ENCODE measurements at regions not wholly inside any gene's neighbourhood (a gene's known extent, or its start where the extent isn't known, plus 50 kb on each side); places are given as distances from the start of the nearest gene placed in this dataset.

DNA sequence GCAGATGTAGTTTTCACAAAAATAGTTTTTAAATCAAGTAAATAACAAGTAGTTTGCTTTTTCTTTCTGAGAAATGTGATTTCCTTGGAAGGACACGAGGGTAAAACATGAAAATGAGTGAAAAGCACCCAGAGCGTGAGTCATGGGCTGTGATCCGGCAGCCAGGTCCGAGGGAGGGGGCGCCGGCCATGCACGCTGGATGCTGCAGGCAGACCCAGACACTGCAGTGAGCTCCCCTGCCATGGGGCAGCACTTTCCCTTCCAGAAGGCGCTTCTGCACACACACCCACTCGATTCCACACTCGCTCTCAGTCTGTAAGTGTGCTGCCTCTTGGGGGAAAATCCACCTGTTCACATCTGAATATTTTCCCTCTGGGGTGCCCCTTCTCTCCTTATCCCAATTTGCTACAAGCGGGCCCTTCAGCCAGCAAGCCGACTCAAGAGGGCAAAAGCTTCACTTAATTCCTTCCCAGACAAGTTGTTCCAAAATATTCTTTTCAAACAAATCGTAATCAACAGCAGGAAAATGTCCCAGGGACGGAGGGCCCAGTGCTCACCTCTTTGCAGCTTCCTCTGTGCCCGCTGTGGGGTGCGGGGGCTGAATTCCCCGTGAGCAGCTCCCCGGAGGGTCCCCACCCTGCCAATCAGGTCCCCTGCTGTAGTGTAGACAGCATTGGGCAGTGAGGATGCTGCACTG lies 87.0 kb upstream of the ID2 start:
- no peak for DNase-seq
- H3K4me3 ChIP-seq (replicated peaks in 1 of 3), result no peak overlapping the region
- intact Hi-C loops (cut with DNase I), result no loop called here
- no peaks in the 10 kb centered on the region for H3K9me3 ChIP-seq
- TF ChIP-seq, protein P1, sequence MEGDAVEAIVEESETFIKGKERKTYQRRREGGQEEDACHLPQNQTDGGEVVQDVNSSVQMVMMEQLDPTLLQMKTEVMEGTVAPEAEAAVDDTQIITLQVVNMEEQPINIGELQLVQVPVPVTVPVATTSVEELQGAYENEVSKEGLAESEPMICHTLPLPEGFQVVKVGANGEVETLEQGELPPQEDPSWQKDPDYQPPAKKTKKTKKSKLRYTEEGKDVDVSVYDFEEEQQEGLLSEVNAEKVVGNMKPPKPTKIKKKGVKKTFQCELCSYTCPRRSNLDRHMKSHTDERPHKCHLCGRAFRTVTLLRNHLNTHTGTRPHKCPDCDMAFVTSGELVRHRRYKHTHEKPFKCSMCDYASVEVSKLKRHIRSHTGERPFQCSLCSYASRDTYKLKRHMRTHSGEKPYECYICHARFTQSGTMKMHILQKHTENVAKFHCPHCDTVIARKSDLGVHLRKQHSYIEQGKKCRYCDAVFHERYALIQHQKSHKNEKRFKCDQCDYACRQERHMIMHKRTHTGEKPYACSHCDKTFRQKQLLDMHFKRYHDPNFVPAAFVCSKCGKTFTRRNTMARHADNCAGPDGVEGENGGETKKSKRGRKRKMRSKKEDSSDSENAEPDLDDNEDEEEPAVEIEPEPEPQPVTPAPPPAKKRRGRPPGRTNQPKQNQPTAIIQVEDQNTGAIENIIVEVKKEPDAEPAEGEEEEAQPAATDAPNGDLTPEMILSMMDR (IDR thresholded peaks at IDR 0.05), result no peak
- TF ChIP-seq POLR2A (IDR thresholded peaks at IDR 0.05), result no peak
- H3K27me3 ChIP-seq, result no peaks in the 10 kb centered on the region
- no peaks in the 10 kb centered on the region for H3K36me3 ChIP-seq
- H3K4me1 ChIP-seq, result peaks cover 0 to 10% of the 10 kb centered on the region in 2 donors
- WGBS, 2 donors, result 76 to 78% methylated on average over 18 of the region's 18 CpGs
- H3K27ac ChIP-seq, result no peak overlapping the region

DNA sequence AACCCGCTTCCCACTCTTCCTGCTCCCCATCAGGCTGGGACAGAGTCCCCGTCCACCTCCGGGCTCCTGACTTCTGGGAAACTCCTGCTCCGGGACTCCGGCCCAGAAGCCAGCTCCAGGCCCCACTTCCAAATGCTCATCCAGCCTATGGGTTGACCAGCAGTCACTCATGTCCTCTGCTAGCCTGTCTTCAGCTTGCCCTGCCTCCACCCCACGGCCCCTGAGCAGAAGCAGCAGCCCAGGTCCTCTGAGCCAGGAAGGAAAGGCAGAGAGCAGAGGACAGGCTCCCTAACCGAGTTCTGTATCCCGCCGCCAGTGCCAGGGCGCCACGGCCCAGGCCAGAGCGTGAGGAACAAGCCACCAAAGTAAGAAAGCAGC lies 86.4 kb upstream of the ID2 start:
- WGBS, 2 donors, result 72 to 83% methylated on average over 8 to 12 of the region's 12 CpGs
- Histone ChIP-seq H3K27ac (no peak overlapping the region), H3K27me3 (no peaks in the 10 kb centered on the region), H3K9me3 (no peaks in the 10 kb centered on the region), H3K36me3 (no peaks in the 10 kb centered on the region), H3K4me3 (replicated peaks in 1 of 3) (no peak overlapping the region), H3K4me1 (peaks cover 0 to 10% of the 10 kb centered on the region in 2 donors)
- DNase-seq, result no peak
- TF ChIP-seq POLR2A (IDR thresholded peaks at IDR 0.05), result no peak
- TF ChIP-seq, protein P1 (IDR thresholded peaks at IDR 0.05), result no peak
- intact Hi-C loops (cut with DNase I), result no loop called here

DNA sequence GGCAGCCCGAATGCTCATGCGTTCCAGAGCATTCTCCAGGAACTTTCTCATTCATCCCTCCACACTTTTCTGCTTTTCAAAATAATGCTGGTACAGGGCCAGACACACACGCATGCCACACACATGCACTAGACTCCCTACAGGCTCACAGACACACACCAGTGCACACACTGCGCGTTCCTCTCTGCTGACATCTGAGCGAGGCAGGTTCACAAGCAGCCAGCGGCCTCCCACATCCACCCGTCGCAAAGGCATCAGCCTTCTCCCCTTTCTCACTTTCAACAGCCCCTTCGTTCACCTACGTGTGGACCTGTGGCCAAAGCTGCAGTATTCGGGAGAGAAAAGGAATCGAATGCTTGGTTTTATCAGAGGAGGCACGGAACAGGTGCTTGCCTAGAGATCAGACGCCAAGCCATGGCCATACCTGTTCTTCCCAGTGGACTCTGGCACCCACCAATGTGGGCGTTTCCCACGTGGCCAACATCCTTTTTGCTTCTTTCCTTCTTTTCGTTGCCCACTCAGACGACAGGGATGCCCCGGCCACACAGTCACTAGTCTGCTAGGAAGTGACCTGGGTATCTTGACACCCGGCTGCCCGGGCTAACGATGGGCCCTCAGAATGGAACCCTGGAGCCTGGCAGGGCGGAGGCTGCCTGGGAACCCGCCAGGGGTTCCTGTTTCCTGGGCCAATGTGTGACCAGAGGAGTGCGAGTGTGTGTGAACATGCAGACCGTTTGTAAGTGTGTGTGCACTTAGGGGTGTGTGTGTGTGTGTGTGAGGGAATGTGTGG lies 85.8 kb upstream of the ID2 start:
- Histone ChIP-seq H3K4me3 (replicated peaks in 1 of 3) (no peak overlapping the region), H3K27ac (no peak overlapping the region), H3K27me3 (no peaks in the 10 kb centered on the region), H3K36me3 (no peaks in the 10 kb centered on the region), H3K9me3 (no peaks in the 10 kb centered on the region), H3K4me1 (peaks cover 0 to 10% of the 10 kb centered on the region in 2 donors)
- intact Hi-C loops (cut with DNase I), result no loop called here
- DNase-seq, result peak; percentile 36 to 45
- WGBS, 2 donors, result 64 to 79% methylated on average over 24 to 27 of the region's 27 CpGs
- TF ChIP-seq, protein P1 (IDR thresholded peaks at IDR 0.05), result no peak
- no peak for TF ChIP-seq POLR2A (IDR thresholded peaks at IDR 0.05)

DNA sequence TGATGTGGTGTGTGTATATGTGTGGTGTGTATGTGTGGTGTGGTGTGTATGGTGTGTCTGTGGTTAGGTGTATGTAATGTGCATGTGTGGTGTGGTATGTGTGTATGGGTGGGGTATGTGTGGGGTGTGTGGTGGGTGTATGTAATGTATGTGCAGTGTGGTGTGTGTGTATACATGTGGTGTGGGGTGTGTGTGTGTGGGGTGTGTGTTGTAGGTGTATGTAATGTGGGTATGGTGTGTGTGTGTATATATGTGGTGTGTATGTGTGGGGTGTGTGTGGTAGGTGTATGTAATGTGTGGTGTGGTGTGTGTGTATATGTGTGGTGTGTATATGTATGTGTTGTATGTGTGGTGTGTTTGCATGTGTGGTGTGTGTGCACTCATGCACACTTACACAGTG lies 84.8 kb upstream of the ID2 start:
- peaks cover 0 to 10% of the 10 kb centered on the region in 2 donors for H3K4me1 ChIP-seq
- H3K27ac ChIP-seq, result no peak overlapping the region
- no peaks in the 10 kb centered on the region for H3K9me3 ChIP-seq
- H3K36me3 ChIP-seq, result no peaks in the 10 kb centered on the region
- H3K4me3 ChIP-seq (replicated peaks in 1 of 3), result no peak overlapping the region
- TF ChIP-seq, protein P1 (IDR thresholded peaks at IDR 0.05), result no peak
- no peak for TF ChIP-seq POLR2A (IDR thresholded peaks at IDR 0.05)
- intact Hi-C loops (cut with DNase I), result no loop called here
- H3K27me3 ChIP-seq, result no peaks in the 10 kb centered on the region
- DNase-seq, result no peak

DNA sequence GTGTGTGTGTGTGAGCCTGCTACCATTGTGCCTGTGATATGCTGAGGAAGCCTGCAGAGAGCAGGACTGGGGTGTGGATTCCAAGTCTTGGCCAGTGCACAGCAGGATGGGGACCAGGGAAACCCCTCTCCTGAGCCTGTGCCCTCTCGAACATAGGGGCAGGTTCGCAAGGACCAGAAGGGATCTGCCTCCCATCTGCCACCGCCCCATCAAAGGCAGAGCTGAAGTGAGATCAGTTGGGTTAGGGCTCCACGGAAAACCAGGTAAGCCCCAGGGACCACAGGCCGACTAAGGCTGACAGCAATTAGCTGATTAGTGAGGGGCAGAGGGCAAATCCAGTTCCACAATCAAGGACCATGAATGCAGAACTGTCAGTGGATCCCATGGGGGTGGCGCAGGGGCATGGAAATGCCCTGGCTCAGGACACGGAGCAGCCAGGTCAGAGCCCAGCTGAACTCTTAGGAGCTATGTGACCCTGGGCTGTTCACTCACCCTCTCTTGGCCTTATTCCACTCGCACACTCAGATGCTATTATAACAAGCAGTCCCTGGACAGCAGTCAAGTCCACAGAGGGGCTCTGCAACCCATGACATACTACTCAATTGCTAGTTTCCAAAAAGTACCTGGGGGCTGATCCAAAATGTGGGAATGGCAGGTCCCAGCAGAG lies 84.2 kb upstream of the ID2 start:
- DNase-seq, result no peak
- 96 to 98% methylated on average over 8 of the region's 8 CpGs for WGBS, 2 donors
- intact Hi-C loops (cut with DNase I), result no loop called here
- no peaks in the 10 kb centered on the region for H3K27me3 ChIP-seq
- H3K9me3 ChIP-seq, result no peaks in the 10 kb centered on the region
- no peak overlapping the region for H3K4me3 ChIP-seq (replicated peaks in 1 of 3)
- no peak for TF ChIP-seq POLR2A (IDR thresholded peaks at IDR 0.05)
- TF ChIP-seq, protein P1 (IDR thresholded peaks at IDR 0.05), result no peak
- H3K27ac ChIP-seq, result no peak overlapping the region
- peaks cover 0 to 10% of the 10 kb centered on the region in 2 donors for H3K4me1 ChIP-seq
- no peaks in the 10 kb centered on the region for H3K36me3 ChIP-seq
